ENCODE measurements at regions not wholly inside any gene's neighbourhood (a gene's known extent, or its start where the extent isn't known, plus 50 kb on each side); places are given as distances from the start of the nearest gene placed in this dataset.
"Not testable (repeated sequence)": the region's sequence is repeated elsewhere in the genome, so short reads cannot be mapped to it uniquely, and the experiment has no call there.

DNA sequence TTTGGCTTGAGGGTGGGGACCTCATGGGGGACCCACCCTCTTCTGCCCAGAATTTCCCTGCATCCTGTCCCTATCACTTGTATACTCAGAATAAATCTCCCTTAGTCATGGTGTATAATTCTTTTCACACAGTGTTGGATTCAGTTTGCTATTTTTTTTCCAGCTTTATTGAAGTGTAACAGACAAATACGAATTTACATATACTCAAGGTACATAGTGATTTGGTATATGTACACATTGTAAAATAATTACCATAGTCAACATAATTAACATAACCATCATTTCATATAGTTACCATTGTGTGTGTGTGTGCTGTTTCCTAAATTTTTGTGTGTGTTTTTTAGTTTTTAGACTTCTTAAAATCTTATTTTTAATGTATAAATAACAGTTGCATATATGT, 269.9 kb downstream of the CNTNAP3 start:
- H3K9ac ChIP-seq, H3K9me3 Mint-ChIP-seq: not testable (repeated sequence)

GRCh38 chr9:39015178-39015577, 272.8 kb downstream of the CNTNAP3 start:
- not testable (repeated sequence) for H3K27me3 ChIP-seq; H3K4me1 ChIP-seq; H3K4me3 Mint-ChIP-seq; H3K4me1 Mint-ChIP-seq; H3K36me3 ChIP-seq; H3K79me2 ChIP-seq (ENCODE audit: low read depth); H3K36me3 Mint-ChIP-seq; H3K4me3 ChIP-seq; H3K4me2 ChIP-seq; H3F3A ChIP-seq (ENCODE audit: low read depth); H3K27ac ChIP-seq; H4K20me1 ChIP-seq (ENCODE audit: low read depth); H3K9ac ChIP-seq; H3K9me3 ChIP-seq (ENCODE audit: low read depth); DNase-seq (ENCODE audit: low spot score); H3K27me3 Mint-ChIP-seq (ENCODE audit: insufficient read depth, low read depth); H3K9me3 Mint-ChIP-seq; H2AFZ ChIP-seq (replicated peaks); H3K27ac Mint-ChIP-seq

More for the DNA sequence above, 269.9 kb downstream of the CNTNAP3 start:
- not testable (repeated sequence) for H3K4me2 ChIP-seq; H3K9me3 ChIP-seq (ENCODE audit: low read depth); DNase-seq (ENCODE audit: low spot score); H3K27me3 ChIP-seq; H3K4me3 ChIP-seq; H2AFZ ChIP-seq (replicated peaks); H3K4me1 ChIP-seq; H3K4me1 Mint-ChIP-seq; H3K27ac ChIP-seq; H4K20me1 ChIP-seq (ENCODE audit: low read depth); H3K36me3 ChIP-seq; H3K27me3 Mint-ChIP-seq (ENCODE audit: insufficient read depth, low read depth); H3K4me3 Mint-ChIP-seq; H3K36me3 Mint-ChIP-seq; H3K79me2 ChIP-seq (ENCODE audit: low read depth); H3K27ac Mint-ChIP-seq; H3F3A ChIP-seq (ENCODE audit: low read depth)

GRCh38 chr9:39014805-39015123, 273.2 kb downstream of the CNTNAP3 start:
- H4K20me1 ChIP-seq (ENCODE audit: low read depth); H3K27me3 Mint-ChIP-seq (ENCODE audit: insufficient read depth, low read depth); H3K4me3 Mint-ChIP-seq; H3K4me2 ChIP-seq; H3K4me1 Mint-ChIP-seq; H3K79me2 ChIP-seq (ENCODE audit: low read depth); H3K36me3 Mint-ChIP-seq; H3K4me3 ChIP-seq; H3K9me3 ChIP-seq (ENCODE audit: low read depth); H3K27ac Mint-ChIP-seq; H3K27me3 ChIP-seq; H3F3A ChIP-seq (ENCODE audit: low read depth); H3K27ac ChIP-seq; H3K36me3 ChIP-seq; H3K9me3 Mint-ChIP-seq; H3K9ac ChIP-seq; H3K4me1 ChIP-seq; H2AFZ ChIP-seq (replicated peaks); DNase-seq (ENCODE audit: low spot score): not testable (repeated sequence)

- not testable (repeated sequence) for H3F3A ChIP-seq (ENCODE audit: low read depth); H3K27ac Mint-ChIP-seq; H2AFZ ChIP-seq (replicated peaks); H3K27me3 Mint-ChIP-seq (ENCODE audit: insufficient read depth, low read depth); H3K9me3 Mint-ChIP-seq; H3K4me2 ChIP-seq; DNase-seq (ENCODE audit: low spot score); H4K20me1 ChIP-seq (ENCODE audit: low read depth); H3K36me3 ChIP-seq; H3K36me3 Mint-ChIP-seq; H3K79me2 ChIP-seq (ENCODE audit: low read depth); H3K4me1 Mint-ChIP-seq; H3K4me3 ChIP-seq; H3K27ac ChIP-seq; H3K4me3 Mint-ChIP-seq; H3K4me1 ChIP-seq; H3K27me3 ChIP-seq; H3K9me3 ChIP-seq (ENCODE audit: low read depth); H3K9ac ChIP-seq
These were observed 273.7 kb downstream of the CNTNAP3 start for GRCh38 chr9:39014096-39014804.

DNA sequence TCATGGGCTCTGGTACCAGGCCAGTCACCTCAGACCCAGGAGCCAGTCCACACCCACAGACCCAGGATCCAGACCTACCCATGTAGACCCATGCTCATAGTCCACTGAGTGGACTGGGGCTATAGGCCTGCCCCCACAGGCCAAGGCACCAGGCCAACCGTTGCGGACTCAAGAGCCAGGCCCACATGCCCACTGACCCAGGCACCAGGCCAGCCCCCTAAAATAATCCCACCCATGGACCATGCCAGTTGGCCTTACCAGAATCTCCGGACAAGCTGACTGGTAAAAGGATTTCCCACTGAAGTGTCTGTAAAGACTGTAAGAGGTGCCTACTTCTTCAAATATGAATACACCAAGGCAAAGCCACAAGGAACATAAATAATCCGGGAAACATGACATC, 278.2 kb downstream of the CNTNAP3 start:
- H3K4me3 ChIP-seq; H2AFZ ChIP-seq (replicated peaks); H4K20me1 ChIP-seq (ENCODE audit: low read depth); H3K36me3 ChIP-seq; H3K79me2 ChIP-seq (ENCODE audit: low read depth); H3K4me1 ChIP-seq; H3K27me3 ChIP-seq; H3K9me3 ChIP-seq (ENCODE audit: low read depth); H3F3A ChIP-seq (ENCODE audit: low read depth); H3K36me3 Mint-ChIP-seq; H3K27ac ChIP-seq; H3K4me3 Mint-ChIP-seq; H3K4me1 Mint-ChIP-seq; H3K27ac Mint-ChIP-seq; H3K4me2 ChIP-seq; DNase-seq (ENCODE audit: low spot score); H3K9me3 Mint-ChIP-seq; H3K27me3 Mint-ChIP-seq (ENCODE audit: insufficient read depth, low read depth); H3K9ac ChIP-seq: not testable (repeated sequence)

DNA sequence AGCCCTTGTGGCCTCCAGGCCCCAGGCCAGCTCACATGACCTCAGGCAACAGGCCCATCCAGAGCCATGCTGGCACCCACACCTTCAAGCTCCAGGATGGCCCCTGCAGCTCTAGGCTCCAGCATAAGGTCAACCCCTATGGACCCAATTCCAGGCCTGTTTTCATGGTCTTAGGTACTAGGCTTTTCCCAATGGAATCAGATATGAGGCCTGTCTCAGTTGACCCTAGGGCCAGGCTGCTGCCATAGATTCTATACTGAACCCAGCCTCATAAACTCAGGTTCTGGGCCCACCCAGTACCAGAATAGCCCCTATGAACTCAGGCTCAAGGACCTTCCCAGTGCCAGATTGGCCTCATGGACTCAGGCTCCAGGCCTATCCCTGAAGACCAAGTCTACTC, 278.6 kb downstream of the CNTNAP3 start:
- not testable (repeated sequence) for H3F3A ChIP-seq (ENCODE audit: low read depth); H3K27me3 Mint-ChIP-seq (ENCODE audit: insufficient read depth, low read depth); H3K36me3 Mint-ChIP-seq; DNase-seq (ENCODE audit: low spot score); H3K4me3 ChIP-seq; H3K27ac Mint-ChIP-seq; H3K9me3 Mint-ChIP-seq; H4K20me1 ChIP-seq (ENCODE audit: low read depth); H3K4me1 Mint-ChIP-seq; H3K4me1 ChIP-seq; H3K27me3 ChIP-seq; H3K9me3 ChIP-seq (ENCODE audit: low read depth); H3K4me3 Mint-ChIP-seq; H3K9ac ChIP-seq; H3K36me3 ChIP-seq; H2AFZ ChIP-seq (replicated peaks); H3K79me2 ChIP-seq (ENCODE audit: low read depth); H3K27ac ChIP-seq; H3K4me2 ChIP-seq

- not testable (repeated sequence) for H3K4me1 ChIP-seq; H3K9me3 ChIP-seq (ENCODE audit: low read depth); DNase-seq (ENCODE audit: low spot score); H4K20me1 ChIP-seq (ENCODE audit: low read depth); H3K4me3 Mint-ChIP-seq; H3K4me3 ChIP-seq; H3K4me2 ChIP-seq; H2AFZ ChIP-seq (replicated peaks); H3K27me3 Mint-ChIP-seq (ENCODE audit: insufficient read depth, low read depth); H3K4me1 Mint-ChIP-seq; H3K27ac Mint-ChIP-seq; H3K79me2 ChIP-seq (ENCODE audit: low read depth); H3K27ac ChIP-seq; H3K9ac ChIP-seq; H3K36me3 ChIP-seq; H3K27me3 ChIP-seq; H3K9me3 Mint-ChIP-seq; H3K36me3 Mint-ChIP-seq; H3F3A ChIP-seq (ENCODE audit: low read depth)
These were observed 279.1 kb downstream of the CNTNAP3 start for GRCh38 chr9:39008907-39009306.

DNA sequence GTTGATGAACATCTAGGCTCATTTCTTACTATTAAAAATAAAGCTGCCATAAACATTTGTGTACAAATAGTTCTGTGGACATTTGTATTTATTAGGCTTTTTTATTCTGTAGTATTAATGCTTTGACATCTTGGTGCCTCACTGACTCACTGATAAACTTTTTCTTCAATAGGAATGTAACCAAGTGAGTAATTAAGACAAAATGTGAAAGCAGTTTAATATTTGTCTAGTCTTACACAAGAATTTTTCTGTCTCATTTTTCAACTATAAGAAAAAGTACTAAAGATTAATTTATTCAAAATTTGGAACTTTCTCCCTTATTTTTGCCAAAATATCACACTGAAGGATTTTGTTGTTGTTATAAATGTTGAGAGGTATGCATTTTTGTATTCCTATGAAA, 282.2 kb downstream of the CNTNAP3 start:
- H3K27ac Mint-ChIP-seq: not testable (repeated sequence)

More for the DNA sequence above, 282.2 kb downstream of the CNTNAP3 start:
- H3F3A ChIP-seq (ENCODE audit: low read depth); H4K20me1 ChIP-seq (ENCODE audit: low read depth); H3K9me3 Mint-ChIP-seq; H3K9ac ChIP-seq; H3K27ac ChIP-seq; H2AFZ ChIP-seq (replicated peaks); H3K4me3 Mint-ChIP-seq; H3K36me3 Mint-ChIP-seq; H3K36me3 ChIP-seq; H3K27me3 ChIP-seq; H3K4me1 Mint-ChIP-seq; H3K4me3 ChIP-seq; H3K79me2 ChIP-seq (ENCODE audit: low read depth); H3K4me2 ChIP-seq; H3K9me3 ChIP-seq (ENCODE audit: low read depth); H3K4me1 ChIP-seq; H3K27me3 Mint-ChIP-seq (ENCODE audit: insufficient read depth, low read depth); DNase-seq (ENCODE audit: low spot score): not testable (repeated sequence)

Data from neural progenitor cell (in vitro differentiated cells).